Neural progenitor cell (in vitro differentiated cells): ENCODE measurements at regions not wholly inside any gene's neighbourhood (a gene's known extent, or its start where the extent isn't known, plus 50 kb on each side); places are given as distances from the start of the nearest gene placed in this dataset.

Source experiments
- CTCF ChIP-seq: fragments of 200-600 bp; sonication (generic); IDR thresholded peaks from 2 replicates; pipeline ENCODE4 v1.5.1; 2017; ENCODE audit warnings: antibody characterized with exemption, mild to moderate bottlenecking
- EZH2 ChIP-seq: fragments of 200-600 bp; sonication (generic); IDR thresholded peaks from 2 replicates; pipeline ENCODE4 v1.6.1; 2017; ENCODE audit warnings: antibody characterized with exemption, mild to moderate bottlenecking, moderate library complexity
- EZH2phosphoT487 ChIP-seq: fragments of 200-600 bp; sonication (generic); IDR thresholded peaks from 2 replicates; pipeline ENCODE4 v1.6.1; 2017; ENCODE audit warnings: antibody characterized with exemption

GRCh38 chr2:220445429-220446105, 818.1 kb downstream of the SLC4A3 start:
- TF ChIP-seq CTCF (no peak), EZH2phosphoT487 (no peak), EZH2 (no peak)
